ENCODE measurements at regions not wholly inside any gene's neighbourhood (a gene's known extent, or its start where the extent isn't known, plus 50 kb on each side); places are given as distances from the start of the nearest gene placed in this dataset.

DNA sequence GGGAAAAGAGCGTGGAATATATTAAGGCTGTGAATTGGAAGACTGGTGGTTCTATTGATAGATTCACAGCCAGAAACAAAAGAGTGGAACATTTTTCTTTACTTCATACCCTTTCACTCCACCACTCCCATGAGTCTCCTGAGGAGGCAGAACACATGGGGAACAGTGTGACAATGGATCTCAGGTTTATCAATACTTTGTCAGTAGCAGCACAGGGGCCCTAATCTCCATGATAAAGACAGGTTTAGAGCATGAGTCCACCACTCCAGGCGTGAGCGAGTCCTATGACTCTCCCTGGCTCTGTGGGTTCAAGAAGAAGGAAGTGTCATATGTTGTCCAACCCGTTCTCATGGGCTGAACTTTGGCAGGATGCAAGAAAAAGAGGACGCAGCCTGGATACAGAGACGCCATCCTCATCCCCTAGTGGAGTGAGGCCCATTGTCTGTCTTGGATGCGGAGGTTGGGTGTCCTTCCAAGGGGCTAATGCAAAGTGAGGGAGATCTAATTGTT, 361.2 kb downstream of the TMEM114 start:
- no peak overlapping the region for H3K4me3 ChIP-seq (ENCODE audit: low read depth, low read length)
- TF ChIP-seq, protein P1, sequence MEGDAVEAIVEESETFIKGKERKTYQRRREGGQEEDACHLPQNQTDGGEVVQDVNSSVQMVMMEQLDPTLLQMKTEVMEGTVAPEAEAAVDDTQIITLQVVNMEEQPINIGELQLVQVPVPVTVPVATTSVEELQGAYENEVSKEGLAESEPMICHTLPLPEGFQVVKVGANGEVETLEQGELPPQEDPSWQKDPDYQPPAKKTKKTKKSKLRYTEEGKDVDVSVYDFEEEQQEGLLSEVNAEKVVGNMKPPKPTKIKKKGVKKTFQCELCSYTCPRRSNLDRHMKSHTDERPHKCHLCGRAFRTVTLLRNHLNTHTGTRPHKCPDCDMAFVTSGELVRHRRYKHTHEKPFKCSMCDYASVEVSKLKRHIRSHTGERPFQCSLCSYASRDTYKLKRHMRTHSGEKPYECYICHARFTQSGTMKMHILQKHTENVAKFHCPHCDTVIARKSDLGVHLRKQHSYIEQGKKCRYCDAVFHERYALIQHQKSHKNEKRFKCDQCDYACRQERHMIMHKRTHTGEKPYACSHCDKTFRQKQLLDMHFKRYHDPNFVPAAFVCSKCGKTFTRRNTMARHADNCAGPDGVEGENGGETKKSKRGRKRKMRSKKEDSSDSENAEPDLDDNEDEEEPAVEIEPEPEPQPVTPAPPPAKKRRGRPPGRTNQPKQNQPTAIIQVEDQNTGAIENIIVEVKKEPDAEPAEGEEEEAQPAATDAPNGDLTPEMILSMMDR (IDR thresholded peaks at IDR 0.05; ENCODE audit: borderline replicate concordance, insufficient read depth, low read depth, low read length), result no peak

DNA sequence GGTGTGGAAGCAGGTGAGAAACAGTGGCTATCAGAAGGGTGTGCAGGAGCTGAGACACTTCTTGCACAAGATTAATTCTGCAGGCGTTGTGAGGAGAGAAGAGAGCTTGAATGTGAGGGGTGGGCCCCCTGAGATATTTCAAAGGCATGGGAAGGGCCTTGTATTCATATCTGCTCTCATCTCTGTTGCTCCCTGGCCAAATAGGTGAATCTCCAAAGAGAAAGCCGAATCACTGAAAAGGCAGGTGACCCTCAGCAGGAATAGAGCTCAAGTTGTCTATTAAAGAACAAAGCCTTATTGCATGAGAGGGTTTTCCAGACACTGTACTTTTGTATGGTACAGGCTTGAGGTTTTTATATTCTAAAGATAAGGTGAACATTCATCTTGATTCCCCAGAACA, 373.1 kb downstream of the TMEM114 start:
- TF ChIP-seq, protein P1 (IDR thresholded peaks at IDR 0.05; ENCODE audit: borderline replicate concordance, insufficient read depth, low read depth, low read length), result no peak
- no peak overlapping the region for H3K4me3 ChIP-seq (ENCODE audit: low read depth, low read length)

DNA sequence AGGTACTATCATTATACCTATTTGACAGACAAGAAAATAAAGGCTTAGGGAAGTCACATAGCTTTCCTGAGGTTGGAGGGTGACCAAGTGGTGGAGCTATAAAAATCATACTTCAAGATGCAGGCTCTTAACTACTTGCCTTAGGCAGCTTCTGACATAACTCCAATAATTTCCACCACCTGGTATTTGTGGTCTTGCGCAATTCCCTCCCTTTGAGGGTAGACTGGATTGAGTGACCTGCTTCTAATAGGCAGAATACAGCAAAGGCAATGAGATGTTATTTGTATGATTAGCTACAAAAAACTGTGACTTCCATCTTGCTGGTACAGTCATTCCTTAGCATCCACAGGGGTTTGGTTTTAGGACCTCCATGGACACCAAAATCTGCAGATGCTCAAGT, 385.5 kb downstream of the TMEM114 start:
- TF ChIP-seq, protein P1 (IDR thresholded peaks at IDR 0.05; ENCODE audit: borderline replicate concordance, insufficient read depth, low read depth, low read length), result no peak
- no peak overlapping the region for H3K4me3 ChIP-seq (ENCODE audit: low read depth, low read length)

DNA sequence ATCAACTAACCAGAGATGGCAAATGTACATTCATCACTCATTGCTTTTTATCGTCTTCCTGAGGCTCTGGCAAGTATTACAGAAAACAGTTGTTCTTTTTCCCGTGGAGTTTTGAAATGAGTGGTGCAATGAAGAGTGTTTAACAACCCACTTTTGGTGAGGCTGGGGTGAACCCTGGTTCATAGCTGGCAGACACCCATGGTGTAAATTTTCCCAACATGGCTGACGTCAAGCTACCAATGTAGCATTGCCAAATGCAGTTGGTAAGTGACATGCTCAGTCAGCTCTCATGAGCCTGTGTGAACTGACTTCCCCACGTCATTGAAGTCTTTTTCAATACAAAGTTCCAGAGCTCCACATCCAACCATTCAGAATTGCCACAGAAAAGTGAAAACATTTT, 386.2 kb downstream of the TMEM114 start:
- TF ChIP-seq, protein P1 (IDR thresholded peaks at IDR 0.05; ENCODE audit: borderline replicate concordance, insufficient read depth, low read depth, low read length), result no peak
- H3K4me3 ChIP-seq (ENCODE audit: low read depth, low read length), result no peak overlapping the region

DNA sequence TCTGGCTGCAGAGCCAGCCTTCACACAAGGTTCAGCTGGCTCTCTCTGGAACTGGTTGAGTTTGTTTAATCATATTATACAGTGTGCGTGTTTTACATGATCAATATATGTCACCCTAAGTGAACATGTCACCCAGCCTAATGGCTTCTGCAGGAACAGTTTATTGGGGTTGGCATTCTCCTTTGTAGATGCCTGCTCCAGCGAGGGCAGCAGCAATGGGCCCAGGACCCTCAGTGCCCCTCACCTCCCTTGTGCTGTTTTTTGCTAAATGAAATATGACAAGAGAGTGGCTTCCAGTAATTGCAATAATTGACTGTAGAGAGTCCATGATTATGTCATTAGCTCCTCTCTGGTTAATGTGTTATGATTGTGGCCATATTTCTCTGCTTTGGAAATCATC, 387.2 kb downstream of the TMEM114 start:
- TF ChIP-seq, protein P1 (IDR thresholded peaks at IDR 0.05; ENCODE audit: borderline replicate concordance, insufficient read depth, low read depth, low read length), result no peak

DNA sequence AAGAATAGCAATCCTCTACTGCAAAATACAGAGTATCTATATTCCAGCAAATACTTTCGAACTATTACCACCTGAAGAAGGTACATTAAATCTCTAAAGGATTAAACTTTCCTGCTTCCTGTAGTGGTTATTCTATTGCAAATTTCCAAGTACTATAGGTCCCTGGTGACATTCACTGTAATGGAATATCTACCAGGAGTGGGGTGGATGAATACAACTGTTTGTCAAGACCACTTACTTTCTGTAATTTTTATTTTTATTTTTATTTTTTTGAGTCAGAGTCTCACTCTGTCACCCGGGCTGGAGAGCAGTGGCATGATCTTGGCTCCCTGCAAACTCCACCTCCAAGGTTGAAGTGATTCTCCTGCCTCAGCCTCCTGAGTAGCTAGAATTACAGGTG, 389.5 kb downstream of the TMEM114 start:
- TF ChIP-seq, protein P1 (IDR thresholded peaks at IDR 0.05; ENCODE audit: borderline replicate concordance, insufficient read depth, low read depth, low read length), result no peak
- H3K4me3 ChIP-seq (ENCODE audit: low read depth, low read length), result no peak overlapping the region

More for the DNA sequence above, 387.2 kb downstream of the TMEM114 start:
- no peak overlapping the region for H3K4me3 ChIP-seq (ENCODE audit: low read depth, low read length)

DNA sequence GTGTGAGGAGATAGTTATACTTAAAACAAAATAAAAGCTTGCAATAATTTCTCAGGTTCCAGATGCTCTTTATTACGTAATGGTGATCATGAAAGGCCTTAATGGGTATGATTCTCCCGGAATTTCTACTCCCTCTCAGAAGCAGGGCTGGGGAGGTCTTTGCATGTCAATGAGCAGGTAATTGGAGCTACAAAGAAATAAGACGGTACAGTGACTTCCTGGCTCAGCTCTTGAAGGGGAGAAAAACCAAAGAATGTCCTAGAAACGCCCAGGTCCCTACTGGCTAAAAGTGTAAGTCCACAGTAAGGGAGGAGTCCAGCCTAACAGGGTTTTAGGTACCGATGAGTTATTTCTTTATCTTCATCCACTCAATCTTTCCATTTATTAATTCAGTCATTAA, 390.9 kb downstream of the TMEM114 start:
- TF ChIP-seq, protein P1 (IDR thresholded peaks at IDR 0.05; ENCODE audit: borderline replicate concordance, insufficient read depth, low read depth, low read length), result no peak
- no peak overlapping the region for H3K4me3 ChIP-seq (ENCODE audit: low read depth, low read length)
